Stomach smooth muscle (tissue), 2 donors: ENCODE measurements at regions not wholly inside any gene's neighbourhood (a gene's known extent, or its start where the extent isn't known, plus 50 kb on each side); places are given as distances from the start of the nearest gene placed in this dataset.

Source experiments
- H3K27ac ChIP-seq: one replicate; pipeline ENCODE4 v1.7.0; 2013; ENCODE audit warnings: mild to moderate bottlenecking, low read length, inconsistent platforms
- H3K27me3 ChIP-seq, 2 donors: one replicate each; pipeline ENCODE4 v1.7.0; 2013; ENCODE audit warnings: low read length in 2 of 2; ENCODE audit not compliant: insufficient read depth in 2 of 2, control insufficient read depth in 1 of 2
- H3K36me3 ChIP-seq, 2 donors: one replicate each; pipeline ENCODE4 v1.7.0; 2013; ENCODE audit warnings: low read length in 2 of 2; ENCODE audit not compliant: control insufficient read depth in 2 of 2, insufficient read depth in 2 of 2
- H3K4me1 ChIP-seq: one replicate; pipeline ENCODE4 v1.7.0; 2013; ENCODE audit warnings: low read length; ENCODE audit not compliant: control insufficient read depth, insufficient read depth
- H3K4me3 ChIP-seq, 2 donors: one replicate each; pipeline ENCODE4 v1.7.0; 2013; ENCODE audit warnings: low read length in 2 of 2
- H3K9ac ChIP-seq, 2 donors: one replicate each; pipeline ENCODE4 v1.7.0; 2013; ENCODE audit warnings: low read length in 2 of 2, mild to moderate bottlenecking in 1 of 2
- H3K9me3 ChIP-seq, 2 donors: one replicate each; pipeline ENCODE4 v1.7.0; 2013; ENCODE audit warnings: low read length in 2 of 2; ENCODE audit not compliant: control insufficient read depth in 2 of 2
- donor health status: healthy.
- donor health status: Pancreatic carcinoma.

DNA sequence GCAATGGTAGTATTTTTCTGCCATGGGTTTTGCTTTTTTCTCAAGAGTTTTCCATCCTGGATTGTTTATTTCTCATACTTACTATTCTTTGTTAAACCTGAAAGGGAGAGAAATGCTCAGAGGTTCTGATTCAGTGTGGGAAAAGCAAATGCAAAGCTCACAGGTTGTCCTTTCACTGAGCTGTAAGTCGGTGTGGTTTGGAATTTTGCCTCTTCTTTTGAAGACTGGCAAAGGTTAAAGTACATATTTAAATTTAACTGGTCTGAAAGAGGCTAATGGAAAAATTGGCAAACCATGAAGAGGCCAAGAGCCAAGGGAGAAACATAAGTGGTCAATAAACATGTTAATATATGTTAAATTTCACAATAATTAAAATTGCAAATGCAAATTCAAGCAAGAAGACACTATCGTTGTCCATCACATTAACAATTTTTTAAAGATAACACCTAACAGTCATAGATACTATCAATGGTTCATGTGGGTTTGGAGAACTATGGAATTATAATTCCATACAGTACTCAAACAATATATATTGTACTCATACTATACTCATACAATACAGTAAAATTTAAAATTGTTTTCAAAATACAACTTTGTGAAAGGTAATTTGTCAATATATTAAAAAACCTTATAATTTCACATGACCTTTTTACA lies 246.8 kb upstream of the STT3B start:
- Histone ChIP-seq H3K4me3 (no peak overlapping the region), H3K9ac (no peak overlapping the region), H3K36me3 (no peaks in the 10 kb centered on the region), H3K27me3 (no peaks in the 10 kb centered on the region), H3K27ac (no peak overlapping the region), H3K9me3 (no peaks in the 10 kb centered on the region), H3K4me1 (no peaks in the 10 kb centered on the region)

DNA sequence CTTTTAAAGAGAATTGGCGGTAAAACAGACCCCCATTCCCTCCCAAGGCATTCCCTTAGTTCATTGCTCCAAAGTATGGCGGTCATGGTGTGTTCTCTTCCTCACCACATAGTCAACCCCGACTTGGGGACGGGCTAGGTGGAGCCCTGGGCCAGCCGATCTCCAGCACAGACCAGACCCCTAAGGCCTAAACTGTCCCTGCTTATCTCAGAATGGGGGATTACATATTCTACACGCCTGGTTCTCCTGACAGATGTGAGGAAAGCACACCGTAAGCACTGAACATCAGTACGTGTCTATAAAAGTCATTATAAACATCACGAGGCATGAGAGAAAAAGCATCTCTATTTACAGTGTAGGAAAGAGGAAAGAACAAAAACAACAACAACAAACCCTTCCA lies 244.5 kb upstream of the STT3B start:
- H3K9me3 ChIP-seq: no peaks in the 10 kb centered on the region
- no peaks in the 10 kb centered on the region for H3K36me3 ChIP-seq
- H3K27ac ChIP-seq: no peak overlapping the region
- no peaks in the 10 kb centered on the region for H3K27me3 ChIP-seq
- no peak overlapping the region for H3K4me3 ChIP-seq
- no peak overlapping the region for H3K9ac ChIP-seq
- H3K4me1 ChIP-seq: no peaks in the 10 kb centered on the region

DNA sequence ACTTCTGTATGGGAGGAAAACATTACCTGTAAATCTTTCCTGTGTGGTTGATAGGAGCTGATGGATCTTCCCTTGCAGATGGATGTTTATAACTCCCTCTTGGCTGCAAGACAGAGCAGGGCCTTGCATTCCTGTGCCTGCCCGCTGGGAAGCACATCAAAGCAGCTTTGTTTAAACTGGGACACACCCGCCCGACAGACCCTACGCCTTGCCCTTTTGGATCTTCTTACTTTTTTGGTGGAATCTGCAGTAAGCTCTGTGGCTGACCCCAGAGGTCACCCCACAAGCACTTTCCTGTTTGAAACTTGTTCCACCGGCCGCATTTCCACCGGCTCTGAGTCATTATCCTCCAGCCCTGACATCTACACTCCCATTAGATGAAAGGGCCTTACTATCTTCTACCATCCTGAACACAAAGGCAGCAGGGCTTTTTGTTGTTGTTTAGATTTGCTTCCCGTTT lies 244.1 kb upstream of the STT3B start:
- H3K36me3 ChIP-seq: no peaks in the 10 kb centered on the region
- no peak overlapping the region for H3K4me3 ChIP-seq
- H3K9me3 ChIP-seq: no peaks in the 10 kb centered on the region
- no peak overlapping the region for H3K27ac ChIP-seq
- H3K4me1 ChIP-seq: no peaks in the 10 kb centered on the region
- no peaks in the 10 kb centered on the region for H3K27me3 ChIP-seq
- H3K9ac ChIP-seq: no peak overlapping the region

DNA sequence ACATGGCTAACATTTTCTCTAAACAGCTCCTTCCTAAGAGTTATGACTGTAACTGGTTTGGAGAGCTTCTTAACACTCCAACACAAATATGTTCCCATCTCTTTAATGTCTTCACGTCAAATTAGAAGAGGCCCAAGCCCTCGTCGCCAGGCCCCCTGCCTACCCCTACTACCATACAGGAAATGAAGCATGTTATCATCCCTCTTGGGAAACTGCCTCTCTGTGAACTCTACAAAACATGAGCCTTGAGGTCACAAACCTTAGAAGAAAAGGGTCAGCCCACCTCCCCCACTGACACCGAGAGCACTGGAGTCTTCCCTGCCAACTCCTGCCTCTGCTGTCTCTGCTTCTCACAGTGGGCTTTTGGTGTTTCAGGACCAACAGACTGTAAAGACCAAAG lies 243.1 kb upstream of the STT3B start:
- H3K9me3 ChIP-seq: no peaks in the 10 kb centered on the region
- no peaks in the 10 kb centered on the region for H3K36me3 ChIP-seq
- no peak overlapping the region for H3K27ac ChIP-seq
- H3K9ac ChIP-seq: no peak overlapping the region
- no peaks in the 10 kb centered on the region for H3K4me1 ChIP-seq
- no peaks in the 10 kb centered on the region for H3K27me3 ChIP-seq
- H3K4me3 ChIP-seq: no peak overlapping the region

DNA sequence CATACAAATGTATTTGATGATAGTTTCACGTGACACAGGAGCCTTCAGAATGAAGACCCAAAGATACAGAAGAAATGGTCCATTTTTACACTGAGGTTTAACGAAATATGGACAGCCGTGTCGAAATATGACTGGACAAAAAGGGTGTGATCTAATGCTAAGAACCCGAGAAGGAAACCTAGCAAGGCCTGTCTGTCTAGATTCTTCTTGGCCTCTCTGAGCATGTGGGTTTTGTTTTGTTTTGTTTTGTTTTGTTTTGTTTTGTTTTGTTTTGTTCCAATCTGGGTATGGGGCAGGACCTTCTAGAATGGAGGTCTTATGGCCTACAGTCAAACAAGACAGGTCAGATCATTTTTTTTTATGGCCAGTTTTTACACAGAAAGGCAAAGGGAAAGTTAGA lies 242.7 kb upstream of the STT3B start:
- no peaks in the 10 kb centered on the region for H3K4me1 ChIP-seq
- H3K27me3 ChIP-seq: no peaks in the 10 kb centered on the region
- no peaks in the 10 kb centered on the region for H3K9me3 ChIP-seq
- H3K9ac ChIP-seq: no peak overlapping the region
- no peaks in the 10 kb centered on the region for H3K36me3 ChIP-seq
- H3K4me3 ChIP-seq: no peak overlapping the region
- no peak overlapping the region for H3K27ac ChIP-seq

DNA sequence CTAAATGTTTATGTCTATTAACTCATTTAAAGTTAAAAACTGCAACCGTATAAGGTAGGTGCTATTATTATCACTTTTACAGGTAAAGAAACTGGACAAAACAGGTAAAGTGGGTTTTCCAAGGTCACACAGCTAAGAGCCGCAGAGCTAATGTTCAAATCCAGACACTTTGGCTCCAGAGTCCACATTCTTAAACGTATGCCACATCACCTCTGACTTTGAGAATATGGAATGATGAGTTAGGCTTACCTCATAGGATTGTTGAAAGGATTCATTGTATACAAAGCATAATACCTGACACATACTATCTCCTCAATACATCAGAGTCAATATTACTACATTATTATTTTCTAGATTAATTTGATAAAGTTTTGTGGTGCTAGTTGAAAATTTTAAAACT lies 240.9 kb upstream of the STT3B start:
- Histone ChIP-seq H3K9ac (no peak overlapping the region), H3K4me3 (no peak overlapping the region), H3K36me3 (no peaks in the 10 kb centered on the region), H3K27ac (no peak overlapping the region), H3K27me3 (no peaks in the 10 kb centered on the region), H3K4me1 (no peaks in the 10 kb centered on the region), H3K9me3 (no peaks in the 10 kb centered on the region)

DNA sequence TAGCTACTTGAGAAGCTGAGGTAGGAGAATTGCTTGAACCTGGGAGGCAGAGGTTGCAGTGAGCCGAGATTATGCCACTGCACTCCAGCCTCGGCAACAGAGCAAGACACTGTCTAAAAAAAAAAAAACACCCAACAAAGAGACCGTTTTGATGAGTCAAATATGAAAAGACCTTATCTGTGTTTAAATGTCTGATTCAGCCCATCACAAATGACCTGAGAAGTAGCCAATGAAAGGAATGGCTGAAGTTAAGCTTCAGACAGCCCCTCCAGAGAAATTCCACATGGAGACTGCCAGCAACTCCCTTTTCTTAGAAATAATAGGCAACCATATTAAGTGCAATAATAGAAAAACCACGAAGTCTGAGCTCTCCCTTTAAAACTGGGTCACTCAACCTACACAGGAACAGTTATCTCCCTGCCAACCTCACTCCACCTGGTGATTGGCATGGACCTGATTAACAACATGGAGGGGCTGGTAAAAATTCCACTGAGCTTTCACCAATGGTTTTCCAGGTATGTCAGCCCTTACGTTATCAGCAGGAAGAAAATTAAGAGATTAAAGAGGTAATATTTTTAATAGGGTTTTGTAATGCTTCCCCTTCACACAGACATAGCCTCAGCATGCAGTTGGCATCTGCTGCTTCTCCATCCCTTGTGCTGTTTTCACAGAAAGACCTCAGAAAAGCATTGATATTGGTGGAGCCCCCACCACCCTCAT lies 238.1 kb upstream of the STT3B start:
- Histone ChIP-seq H3K36me3 (no peaks in the 10 kb centered on the region), H3K27ac (no peak overlapping the region), H3K4me3 (no peak overlapping the region), H3K9me3 (no peaks in the 10 kb centered on the region), H3K9ac (no peak overlapping the region), H3K27me3 (no peaks in the 10 kb centered on the region), H3K4me1 (no peaks in the 10 kb centered on the region)

DNA sequence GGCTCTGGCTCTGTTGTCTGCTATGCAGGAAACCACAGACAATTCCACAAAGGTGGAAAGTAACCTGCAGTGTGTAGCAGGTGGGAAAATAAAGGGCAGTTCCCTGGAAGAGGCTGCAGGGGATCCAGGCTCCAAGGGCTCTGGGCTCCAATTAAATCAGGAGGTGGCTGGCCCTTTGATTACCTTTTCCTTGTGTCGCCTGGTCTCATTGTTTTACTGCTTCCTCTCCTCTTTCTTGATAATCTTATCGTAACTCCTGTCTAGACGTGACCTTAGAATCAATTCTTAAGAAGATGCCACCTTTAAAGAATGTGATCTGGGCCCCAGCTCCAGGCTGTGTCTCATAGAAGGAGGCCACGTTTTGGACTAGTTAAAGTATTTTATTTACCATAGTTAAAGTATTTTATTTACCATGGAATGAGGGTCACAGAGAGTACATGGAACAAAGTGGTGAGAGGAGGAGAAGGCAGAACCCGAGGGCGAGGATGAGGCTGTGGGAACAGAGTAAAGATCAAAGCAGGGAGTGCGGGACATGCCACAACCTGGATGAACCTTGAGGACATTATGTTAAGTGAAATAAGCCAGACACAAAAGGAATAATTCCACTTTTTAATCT lies 237.5 kb upstream of the STT3B start:
- Histone ChIP-seq H3K4me3 (no peak overlapping the region), H3K9ac (no peak overlapping the region), H3K4me1 (no peaks in the 10 kb centered on the region), H3K27me3 (no peaks in the 10 kb centered on the region), H3K27ac (no peak overlapping the region), H3K9me3 (no peaks in the 10 kb centered on the region), H3K36me3 (no peaks in the 10 kb centered on the region)

DNA sequence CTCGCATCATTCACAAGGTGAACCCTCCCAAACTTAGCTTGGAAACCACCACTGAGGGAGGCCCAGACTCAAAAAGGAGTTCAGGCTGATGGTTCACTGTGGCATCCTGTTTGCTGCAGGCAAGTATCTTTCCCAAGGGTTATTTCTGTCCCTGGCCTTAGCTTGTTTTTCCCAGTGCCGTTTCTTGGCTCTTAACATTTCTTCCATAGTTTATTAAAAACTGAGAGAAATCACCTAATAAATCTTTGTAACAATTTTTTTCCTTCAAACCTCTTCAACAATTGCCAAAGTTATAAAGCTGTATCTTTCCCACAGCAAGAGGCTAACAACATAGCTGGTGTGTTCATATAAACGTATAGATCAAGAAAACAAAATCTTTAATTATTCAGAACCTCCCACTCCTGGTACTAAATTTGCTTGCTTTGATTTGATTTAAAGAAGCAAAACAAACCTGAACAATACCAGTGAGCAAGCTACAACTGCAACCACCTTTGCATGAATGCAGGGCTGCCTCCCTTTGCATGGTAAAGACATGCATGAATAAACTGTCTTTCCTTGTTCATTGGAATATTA lies 234.9 kb upstream of the STT3B start:
- no peaks in the 10 kb centered on the region for H3K4me1 ChIP-seq
- H3K9ac ChIP-seq: no peak overlapping the region
- H3K27ac ChIP-seq: no peak overlapping the region
- no peaks in the 10 kb centered on the region for H3K9me3 ChIP-seq
- no peaks in the 10 kb centered on the region for H3K36me3 ChIP-seq
- no peak overlapping the region for H3K4me3 ChIP-seq
- H3K27me3 ChIP-seq: no peaks in the 10 kb centered on the region

DNA sequence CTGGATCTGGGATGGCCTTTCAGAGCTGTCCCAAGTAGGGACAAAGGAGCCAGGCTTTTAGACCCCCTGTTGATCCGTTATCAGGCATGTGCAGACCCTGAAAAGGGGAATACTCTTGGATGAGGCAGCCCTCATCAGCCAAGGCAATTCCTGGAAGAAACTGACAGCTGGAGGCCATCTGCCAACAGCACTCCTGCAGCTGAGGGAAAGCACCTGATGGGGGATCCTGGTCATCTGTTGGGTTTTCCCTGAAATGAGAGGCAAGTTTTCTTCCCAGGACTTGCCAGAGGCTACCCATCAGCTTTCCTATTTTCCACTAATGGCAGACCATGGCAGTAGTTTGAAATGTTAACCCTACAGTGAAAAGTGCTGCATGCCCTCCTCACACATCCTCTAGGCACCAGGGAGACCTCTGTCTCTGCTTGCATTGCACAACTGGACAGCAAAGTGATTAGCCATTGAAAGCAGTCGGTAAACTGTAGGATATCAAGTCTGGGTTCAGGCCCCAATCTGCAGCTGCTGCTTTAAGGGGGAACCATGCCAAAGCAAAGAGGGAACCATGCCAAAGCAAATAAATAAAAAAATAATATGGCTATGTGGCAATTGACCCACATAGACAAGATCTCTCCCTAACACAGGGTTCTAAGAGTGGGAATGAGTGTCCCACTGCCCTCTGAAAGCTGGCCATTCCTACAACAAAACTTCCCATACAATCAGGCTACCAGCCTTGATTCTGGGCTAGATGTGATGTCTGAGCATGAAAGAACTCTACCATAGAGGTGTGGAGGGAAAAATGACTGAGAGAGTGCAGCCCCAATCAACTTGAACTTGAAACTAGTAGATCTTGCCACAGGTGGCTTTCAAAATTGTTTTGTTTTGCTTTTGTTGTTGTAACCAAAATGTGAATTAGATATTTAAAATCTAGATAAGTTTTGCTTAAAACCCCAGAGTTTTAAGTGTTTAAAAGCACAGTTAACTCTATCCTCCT lies 232.0 kb upstream of the STT3B start:
- Histone ChIP-seq H3K36me3 (no peaks in the 10 kb centered on the region), H3K27ac (no peak overlapping the region), H3K4me1 (no peaks in the 10 kb centered on the region), H3K9ac (no peak overlapping the region), H3K9me3 (no peaks in the 10 kb centered on the region), H3K27me3 (no peaks in the 10 kb centered on the region), H3K4me3 (no peak overlapping the region)
